ENCODE measurements at regions not wholly inside any gene's neighbourhood (a gene's known extent, or its start where the extent isn't known, plus 50 kb on each side); places are given as distances from the start of the nearest gene placed in this dataset.

- TF ChIP-seq CTCF (conservative IDR thresholded peaks at IDR 0.05 in 1 of 2, IDR thresholded peaks at IDR 0.05 in 1 of 2; ENCODE audit: low read depth in 1 of 2, low read length in 2 of 2), result no peak
- no peak for TF ChIP-seq EZH2 (IDR thresholded peaks at IDR 0.05; ENCODE audit: low read length, missing control alignments)
These were observed 97.6 kb upstream of the AGAP1 start for GRCh38 chr2:235396071-235396846.

Data from fibroblast of lung (primary cell).